GM12864 (cell line): ENCODE measurements at regions not wholly inside any gene's neighbourhood (a gene's known extent, or its start where the extent isn't known, plus 50 kb on each side); places are given as distances from the start of the nearest gene placed in this dataset.

Experiments used
- DNase-seq: peaks from one replicate; pipeline ENCODE4 v3.0.0-alpha.2; 2011; ENCODE audit warnings: low read depth
- H3K4me3 ChIP-seq: 2 replicates; pipeline ENCODE4 v1.5.1; 2011; ENCODE audit warnings: mild to moderate bottlenecking, low read depth, low read length, control low read depth
- CTCF ChIP-seq: IDR thresholded peaks from 2 replicates; pipeline ENCODE4 v1.5.1; 2011; ENCODE audit warnings: low read depth, mild to moderate bottlenecking, moderate library complexity, low read length, control low read depth, inconsistent platforms; ENCODE audit errors: missing control alignments

GRCh38 chr14:98070536-98070935 is 1201.5 kb downstream of the BCL11B start:
- TF ChIP-seq CTCF, result no peak
- DNase-seq, result no peak
- no peak overlapping the region for H3K4me3 ChIP-seq

- DNase-seq, result no peak
- no peak overlapping the region for H3K4me3 ChIP-seq
- no peak for TF ChIP-seq CTCF
Observed at GRCh38 chr14:98074111-98074510, 1197.9 kb downstream of the BCL11B start.

- no peak overlapping the region for H3K4me3 ChIP-seq
- TF ChIP-seq CTCF, result no peak
- no peak for DNase-seq
Observed at GRCh38 chr14:98077176-98077575, 1194.8 kb downstream of the BCL11B start.

GRCh38 chr14:98082833-98083232 is 1189.2 kb downstream of the BCL11B start:
- DNase-seq, result no peak
- TF ChIP-seq CTCF, result no peak
- no peak overlapping the region for H3K4me3 ChIP-seq

- DNase-seq, result no peak
- TF ChIP-seq CTCF, result no peak
- H3K4me3 ChIP-seq, result no peak overlapping the region
Observed at GRCh38 chr14:98085751-98086150, 1186.2 kb downstream of the BCL11B start.

- no peak for TF ChIP-seq CTCF
- DNase-seq, result no peak
- H3K4me3 ChIP-seq, result no peak overlapping the region
Observed at GRCh38 chr14:98093111-98093510, 1178.9 kb downstream of the BCL11B start.

GRCh38 chr14:98099527-98099926 is 1172.5 kb downstream of the BCL11B start:
- no peak for DNase-seq
- no peak for TF ChIP-seq CTCF
- no peak overlapping the region for H3K4me3 ChIP-seq
